Eye (tissue), 1 donor: ENCODE measurements at regions not wholly inside any gene's neighbourhood (a gene's known extent, or its start where the extent isn't known, plus 50 kb on each side); places are given as distances from the start of the nearest gene placed in this dataset.
"Not testable (repeated sequence)": the region's sequence is repeated elsewhere in the genome, so short reads cannot be mapped to it uniquely, and the experiment has no call there.

Experiments
- DNase-seq: peaks from one replicate; pipeline ENCODE4 v3.0.0-alpha.2; 2015

DNA sequence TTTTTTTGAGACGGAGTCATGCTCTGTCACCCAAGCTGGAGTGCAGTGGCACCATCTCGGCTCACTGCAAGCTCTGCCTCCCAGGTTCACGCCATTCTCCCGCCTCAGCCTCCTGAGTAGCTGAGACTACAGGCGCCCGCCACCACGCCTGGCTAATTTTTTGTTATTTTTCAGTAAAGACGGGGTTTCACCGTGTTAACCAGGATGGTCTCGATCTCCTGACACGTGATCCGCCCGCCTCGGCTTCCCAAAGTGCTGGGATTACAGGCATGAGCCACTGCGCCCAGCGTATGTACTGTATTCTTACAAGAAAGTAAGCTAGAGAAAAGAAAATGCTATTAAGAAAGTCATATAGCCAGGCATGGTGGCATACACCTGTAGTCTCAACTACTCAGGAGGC lies 84.8 kb upstream of the CMC1 start:
- not testable (repeated sequence) for DNase-seq

GRCh38 chr3:28171962-28172361 lies 69.5 kb upstream of the CMC1 start:
- no peak for DNase-seq

GRCh38 chr3:28172748-28173147 lies 68.7 kb upstream of the CMC1 start:
- DNase-seq = no peak

DNA sequence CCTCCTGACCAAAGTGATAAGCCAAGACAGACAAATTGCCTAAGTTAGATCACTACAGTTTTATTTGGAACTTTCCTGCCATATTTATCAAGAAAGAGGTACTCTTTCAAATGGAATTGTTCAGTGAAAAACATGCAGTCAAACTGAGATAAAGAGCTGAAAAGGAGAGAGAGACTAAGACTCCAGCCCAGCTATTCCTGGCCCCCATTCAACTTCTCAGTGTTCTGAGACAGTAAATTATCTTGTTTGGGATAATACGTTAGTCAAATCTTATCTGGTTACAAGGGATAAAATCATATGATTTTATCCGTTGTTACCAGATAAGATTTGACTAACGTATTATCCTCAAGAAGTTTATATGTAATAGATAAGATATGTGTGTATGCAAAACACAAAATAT lies 67.6 kb upstream of the CMC1 start:
- no peak for DNase-seq

- no peak for DNase-seq
Measured at GRCh38 chr3:28186748-28187147, 54.7 kb upstream of the CMC1 start.

DNA sequence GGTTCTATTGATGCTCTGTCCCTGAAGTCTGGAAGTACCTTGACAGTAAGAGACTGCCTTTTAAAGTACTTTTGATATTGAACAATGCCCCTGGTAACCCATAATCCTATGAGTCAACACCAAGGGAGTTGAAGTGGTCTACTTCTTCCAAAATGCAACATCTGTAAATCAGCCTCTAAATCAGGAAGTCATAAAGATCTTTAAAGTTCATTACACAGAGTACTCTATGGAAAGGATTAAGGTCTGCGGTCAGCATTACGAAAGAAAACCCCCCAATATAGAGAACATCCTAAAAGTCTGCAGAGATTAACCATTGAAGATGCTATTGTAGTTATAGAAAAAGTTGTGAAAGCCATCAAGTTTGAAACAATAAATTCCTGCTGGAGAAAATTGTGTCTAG lies 52.7 kb upstream of the CMC1 start:
- no peak for DNase-seq

GRCh38 chr3:28191363-28191762 lies 50.1 kb upstream of the CMC1 start:
- DNase-seq = no peak
